Bronchial epithelial cell (primary cell): ENCODE measurements at regions not wholly inside any gene's neighbourhood (a gene's known extent, or its start where the extent isn't known, plus 50 kb on each side); places are given as distances from the start of the nearest gene placed in this dataset.

ENCODE experiments used
- DNase-seq: peaks from one replicate; pipeline ENCODE4 v3.0.0-alpha.2; 2010; ENCODE audit warnings: low read depth
- FAIRE-seq: peaks from 2 replicates; lab custom pipeline; 2011; peaks lifted over from hg19 to GRCh38; lab: Jason Lieb, UNC
- H3K27me3 ChIP-seq: 2 replicates; pipeline ENCODE4 v1.5.1; 2011; ENCODE audit warnings: low read length; ENCODE audit not compliant: control insufficient read depth, insufficient read depth
- H3K36me3 ChIP-seq: 2 replicates; pipeline ENCODE4 v1.5.1; 2011; ENCODE audit warnings: low read length; ENCODE audit not compliant: control insufficient read depth, insufficient read depth
- H3K4me3 ChIP-seq: 2 replicates; pipeline ENCODE4 v1.5.1; 2011; ENCODE audit warnings: mild to moderate bottlenecking, low read depth, low read length, control low read depth
- TF ChIP-seq, protein P1 (sequence below): IDR thresholded peaks from 2 replicates; pipeline ENCODE4 v1.5.1; 2011; ENCODE audit warnings: mild to moderate bottlenecking, moderate library complexity, low read length, control low read depth, inconsistent platforms; ENCODE audit not compliant: insufficient read depth, severe bottlenecking

DNA sequence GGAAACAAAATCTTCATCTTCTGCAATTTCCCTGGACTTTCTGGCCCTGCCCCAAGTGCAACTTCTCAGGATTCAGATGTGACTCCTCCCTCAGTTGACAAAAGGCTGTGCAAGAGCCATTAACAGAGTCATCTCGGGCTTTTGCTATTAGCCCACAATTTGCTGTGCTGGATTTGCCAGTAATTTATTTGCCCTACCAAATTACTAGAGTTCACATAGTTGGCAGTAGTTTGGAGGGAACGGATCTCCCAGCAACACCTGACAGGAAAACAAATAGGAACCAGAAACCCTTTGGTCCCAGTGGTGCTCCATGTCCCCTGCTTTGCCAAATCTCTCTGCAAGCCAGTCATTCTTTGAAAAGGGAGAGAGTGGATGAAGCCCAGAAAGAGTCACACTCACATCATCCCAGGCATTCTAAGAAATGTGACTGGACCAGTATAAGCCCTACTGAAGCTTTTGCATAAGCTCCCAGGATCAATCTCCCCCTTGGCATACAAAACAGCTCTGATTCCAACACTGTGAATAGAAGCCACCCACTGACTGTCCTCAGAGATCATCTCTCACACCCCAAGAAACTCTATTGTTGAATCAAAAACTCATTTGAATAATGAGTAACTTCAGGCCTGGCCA, 350.1 kb upstream of the NBEA start:
- H3K36me3 ChIP-seq, result no peaks in the 10 kb centered on the region
- H3K27me3 ChIP-seq, result no peaks in the 10 kb centered on the region
- TF ChIP-seq, protein P1, sequence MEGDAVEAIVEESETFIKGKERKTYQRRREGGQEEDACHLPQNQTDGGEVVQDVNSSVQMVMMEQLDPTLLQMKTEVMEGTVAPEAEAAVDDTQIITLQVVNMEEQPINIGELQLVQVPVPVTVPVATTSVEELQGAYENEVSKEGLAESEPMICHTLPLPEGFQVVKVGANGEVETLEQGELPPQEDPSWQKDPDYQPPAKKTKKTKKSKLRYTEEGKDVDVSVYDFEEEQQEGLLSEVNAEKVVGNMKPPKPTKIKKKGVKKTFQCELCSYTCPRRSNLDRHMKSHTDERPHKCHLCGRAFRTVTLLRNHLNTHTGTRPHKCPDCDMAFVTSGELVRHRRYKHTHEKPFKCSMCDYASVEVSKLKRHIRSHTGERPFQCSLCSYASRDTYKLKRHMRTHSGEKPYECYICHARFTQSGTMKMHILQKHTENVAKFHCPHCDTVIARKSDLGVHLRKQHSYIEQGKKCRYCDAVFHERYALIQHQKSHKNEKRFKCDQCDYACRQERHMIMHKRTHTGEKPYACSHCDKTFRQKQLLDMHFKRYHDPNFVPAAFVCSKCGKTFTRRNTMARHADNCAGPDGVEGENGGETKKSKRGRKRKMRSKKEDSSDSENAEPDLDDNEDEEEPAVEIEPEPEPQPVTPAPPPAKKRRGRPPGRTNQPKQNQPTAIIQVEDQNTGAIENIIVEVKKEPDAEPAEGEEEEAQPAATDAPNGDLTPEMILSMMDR, result no peak
- DNase-seq (no peak), FAIRE-seq (no peak)
- no peak overlapping the region for H3K4me3 ChIP-seq

DNA sequence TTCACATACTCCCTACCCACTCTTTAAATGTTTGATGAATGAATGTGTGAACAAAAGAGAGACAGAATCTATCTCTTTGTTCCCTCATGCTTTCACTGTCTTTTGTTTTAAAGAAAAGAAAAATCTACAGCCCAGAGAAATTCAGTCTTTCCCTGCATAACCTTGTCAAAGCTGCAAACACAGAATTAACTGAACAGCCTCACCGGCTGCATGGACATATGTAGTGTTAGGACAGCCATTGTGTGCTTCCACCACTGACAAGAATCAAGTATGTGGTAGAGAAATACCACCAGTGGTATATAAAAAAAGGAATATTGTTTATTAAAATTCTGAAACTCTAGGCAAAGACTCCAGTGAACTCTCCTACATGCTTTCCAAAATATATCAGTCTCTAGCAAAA, 348.4 kb upstream of the NBEA start:
- TF ChIP-seq, protein P1, result no peak
- no peak overlapping the region for H3K4me3 ChIP-seq
- H3K36me3 ChIP-seq, result no peaks in the 10 kb centered on the region
- FAIRE-seq, result no peak
- DNase-seq, result no peak
- no peaks in the 10 kb centered on the region for H3K27me3 ChIP-seq

DNA sequence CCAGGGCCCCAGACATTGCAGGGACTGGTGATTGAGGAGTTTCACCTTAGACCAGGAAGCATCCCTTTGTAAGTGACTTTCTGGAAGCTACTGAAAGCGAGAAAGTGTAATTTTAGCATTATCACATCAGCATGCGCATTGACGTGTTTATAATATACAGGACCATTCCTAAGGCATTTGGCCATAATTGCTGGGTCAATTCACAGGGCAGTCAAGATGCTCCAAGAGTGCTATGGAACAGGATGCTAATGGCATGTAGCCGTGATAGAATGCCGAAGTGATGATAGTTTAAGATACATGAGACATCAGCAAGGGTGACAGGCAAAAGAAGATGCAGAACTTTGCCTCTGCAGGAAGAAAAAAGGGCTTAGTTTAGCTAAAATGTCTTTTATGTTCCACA, 347.6 kb upstream of the NBEA start:
- Histone ChIP-seq H3K27me3 (no peaks in the 10 kb centered on the region), H3K36me3 (no peaks in the 10 kb centered on the region), H3K4me3 (no peak overlapping the region)
- FAIRE-seq (no peak), DNase-seq (no peak)
- TF ChIP-seq, protein P1, result no peak

DNA sequence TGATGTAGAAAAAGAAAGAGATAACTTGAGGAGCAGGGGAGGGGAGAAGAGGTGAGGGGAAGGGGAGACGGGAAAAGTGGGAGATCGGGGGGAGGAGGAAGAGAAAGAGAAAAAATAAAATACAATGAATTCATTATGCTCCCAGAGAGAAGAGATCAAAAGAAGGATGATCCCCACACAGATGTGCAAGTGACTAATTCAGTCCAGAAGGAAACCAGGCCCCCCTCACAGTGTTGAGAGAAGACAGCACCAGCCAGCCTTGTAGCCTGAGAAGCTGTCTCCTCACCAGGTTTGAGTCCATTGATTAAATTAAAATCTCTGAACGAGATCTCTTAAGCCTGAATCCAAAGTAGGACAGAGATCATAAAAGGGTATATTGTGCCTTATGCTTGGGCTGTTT, 333.7 kb upstream of the NBEA start:
- FAIRE-seq (no peak), DNase-seq (no peak)
- Histone ChIP-seq H3K27me3 (no peaks in the 10 kb centered on the region), H3K4me3 (no peak overlapping the region), H3K36me3 (no peaks in the 10 kb centered on the region)
- TF ChIP-seq, protein P1, result no peak

DNA sequence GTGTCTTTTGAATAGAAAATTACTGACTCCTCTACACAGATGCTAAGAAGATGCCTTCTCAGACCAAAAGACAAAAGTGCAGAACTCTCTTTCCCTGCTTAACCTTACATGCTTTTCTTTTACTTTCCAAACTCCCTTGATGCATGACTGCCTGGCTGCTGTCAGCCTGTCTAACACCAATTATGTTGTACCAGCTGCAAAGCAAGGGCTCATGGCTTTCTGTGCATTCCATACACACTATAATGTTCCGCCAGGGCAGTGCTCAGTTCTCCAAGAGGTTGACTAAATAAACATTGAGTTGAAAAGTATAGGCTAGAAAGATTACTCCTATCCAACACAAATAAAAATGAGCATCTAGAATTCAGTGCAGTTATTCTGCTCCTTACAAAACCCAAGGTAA, 330.4 kb upstream of the NBEA start:
- Histone ChIP-seq H3K27me3 (no peaks in the 10 kb centered on the region), H3K4me3 (no peak overlapping the region), H3K36me3 (no peaks in the 10 kb centered on the region)
- TF ChIP-seq, protein P1, result no peak
- no peak for DNase-seq
- no peak for FAIRE-seq
